ENCODE measurements at regions not wholly inside any gene's neighbourhood (a gene's known extent, or its start where the extent isn't known, plus 50 kb on each side); places are given as distances from the start of the nearest gene placed in this dataset.
A peak's percentile ranks its signal among the peaks of the same experiment; 100 is the strongest.

GRCh38 chr11:32172848-32173834, 82.3 kb downstream of the RCN1 start:
- no peaks in the 10 kb centered on the region for H3F3A ChIP-seq (replicated peaks; ENCODE audit: low read depth)
- H3K36me3 ChIP-seq (ENCODE audit: insufficient read depth) = no peaks in the 10 kb centered on the region
- H3K27ac ChIP-seq (ENCODE audit: low read depth) = no peak overlapping the region
- no peak overlapping the region for H3K4me3 Mint-ChIP-seq
- ATAC-seq (peak; percentile 93), DNase-seq (ENCODE audit: low spot score) (peak; percentile 88)
- H3K4me1 ChIP-seq (ENCODE audit: insufficient read depth) = no peaks in the 10 kb centered on the region
- H3K9me2 ChIP-seq (ENCODE audit: insufficient read depth) = no peaks in the 10 kb centered on the region
- no peak overlapping the region for H3K4me3 ChIP-seq
- TF ChIP-seq NANOG (IDR thresholded peaks at IDR 0.05; ENCODE audit: borderline replicate concordance) (no peak), REST (IDR thresholded peaks at IDR 0.05; ENCODE audit: unreplicated experiment) (no peak), ZNF331 (CRISPR knock-in tag; IDR thresholded peaks at IDR 0.05; ENCODE audit: low read depth) (no peak), CTCF (conservative IDR thresholded peaks at IDR 0.05; ENCODE audit: low read depth in 2 of 2) (peak; percentile 63 to 86), ETS1 (IDR thresholded peaks at IDR 0.05) (no peak)
- H3K79me2 ChIP-seq (replicated peaks; ENCODE audit: insufficient read depth) = no peaks in the 10 kb centered on the region
- no peak overlapping the region for H3K27ac Mint-ChIP-seq
- peak overlapping the region; percentile 74 for H2AFZ ChIP-seq
- H3K4me2 ChIP-seq = no peak overlapping the region
- peaks cover 11% of the 10 kb centered on the region for H3K4me1 Mint-ChIP-seq
- H3K36me3 Mint-ChIP-seq (ENCODE audit: low read depth) = no peaks in the 10 kb centered on the region
- no peaks in the 10 kb centered on the region for H3K27me3 ChIP-seq (ENCODE audit: insufficient read depth)
- H3K27me3 Mint-ChIP-seq (ENCODE audit: insufficient read depth, low read depth, poor library complexity) = no peaks in the 10 kb centered on the region
- no peaks in the 10 kb centered on the region for H4K20me1 ChIP-seq (replicated peaks; ENCODE audit: insufficient read depth)
- no peaks in the 10 kb centered on the region for H3K9me3 Mint-ChIP-seq

- H3F3A ChIP-seq (replicated peaks; ENCODE audit: low read depth) = no peaks in the 10 kb centered on the region
- peaks cover 11% of the 10 kb centered on the region for H3K4me1 Mint-ChIP-seq
- no peak overlapping the region for H3K4me3 ChIP-seq
- no peaks in the 10 kb centered on the region for H3K36me3 Mint-ChIP-seq (ENCODE audit: low read depth)
- H3K9me2 ChIP-seq (ENCODE audit: insufficient read depth) = no peaks in the 10 kb centered on the region
- no peak overlapping the region for H3K27ac ChIP-seq (ENCODE audit: low read depth)
- no peaks in the 10 kb centered on the region for H3K27me3 ChIP-seq (ENCODE audit: insufficient read depth)
- DNase-seq (ENCODE audit: low spot score) = no peak
- H2AFZ ChIP-seq = no peak overlapping the region
- H3K4me1 ChIP-seq (ENCODE audit: insufficient read depth) = no peaks in the 10 kb centered on the region
- ATAC-seq = no peak
- H3K27me3 Mint-ChIP-seq (ENCODE audit: insufficient read depth, low read depth, poor library complexity) = peaks cover 2% of the 10 kb centered on the region
- no peak overlapping the region for H3K4me2 ChIP-seq
- H3K36me3 ChIP-seq (ENCODE audit: insufficient read depth) = no peaks in the 10 kb centered on the region
- no peaks in the 10 kb centered on the region for H3K79me2 ChIP-seq (replicated peaks; ENCODE audit: insufficient read depth)
- H4K20me1 ChIP-seq (replicated peaks; ENCODE audit: insufficient read depth) = no peaks in the 10 kb centered on the region
- no peak for TF ChIP-seq EZH2 (IDR thresholded peaks at IDR 0.05; ENCODE audit: low read depth, unreplicated experiment)
- H3K27ac Mint-ChIP-seq = no peak overlapping the region
- H3K9me3 Mint-ChIP-seq = no peaks in the 10 kb centered on the region
- H3K4me3 Mint-ChIP-seq = no peak overlapping the region
Observed at GRCh38 chr11:32173977-32174376, 83.1 kb downstream of the RCN1 start.

Measured in GM23338 (cell line).